ENCODE measurements at regions not wholly inside any gene's neighbourhood (a gene's known extent, or its start where the extent isn't known, plus 50 kb on each side); places are given as distances from the start of the nearest gene placed in this dataset.

GRCh38 chr2:195408811-195409210 is 248.2 kb upstream of the SLC39A10 start:
- no peak for DNase-seq (ENCODE audit: low spot score)

- no peak for DNase-seq (ENCODE audit: low spot score)
Observed at GRCh38 chr2:195408196-195408595, 248.8 kb upstream of the SLC39A10 start.

DNA sequence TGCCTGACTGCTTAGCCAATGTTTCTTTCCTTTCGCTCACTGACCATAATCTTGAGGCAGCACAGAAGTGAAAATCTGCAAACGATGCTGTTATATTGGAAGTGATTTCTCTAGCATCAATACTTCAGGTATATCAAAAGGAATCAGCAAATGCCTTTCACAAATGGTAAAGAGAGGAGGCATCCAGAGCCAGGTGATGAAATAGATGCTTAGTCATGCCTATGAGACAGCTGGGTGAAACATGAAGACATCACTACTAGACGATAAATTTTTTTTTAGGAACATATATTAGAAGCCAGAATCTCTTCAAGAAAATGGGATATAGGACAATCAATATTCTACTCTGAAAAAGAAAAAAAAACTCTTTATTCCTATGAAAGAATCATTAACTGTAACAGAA is 249.2 kb upstream of the SLC39A10 start:
- no peak for DNase-seq (ENCODE audit: low spot score)

GRCh38 chr2:195406886-195407603 is 250.0 kb upstream of the SLC39A10 start:
- DNase-seq (ENCODE audit: low spot score) = no peak

DNA sequence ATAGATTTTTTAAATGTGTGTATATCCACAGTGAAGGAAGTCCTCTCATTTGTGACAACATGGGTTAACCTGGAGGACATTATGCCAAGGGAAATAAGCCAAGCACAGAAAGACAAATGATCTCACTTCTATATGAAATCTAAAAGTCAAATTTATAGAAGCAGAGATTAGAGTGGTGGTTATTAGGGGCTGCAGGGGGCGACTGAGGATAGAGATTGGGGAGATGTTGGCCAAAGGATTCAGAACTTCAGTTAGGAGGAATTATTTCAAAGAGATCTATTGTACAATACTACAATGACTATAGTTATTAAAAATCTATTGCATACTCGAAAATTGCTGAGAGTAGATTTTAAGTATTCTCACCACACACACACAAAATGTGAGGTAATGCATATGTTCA is 252.4 kb upstream of the SLC39A10 start:
- no peak for DNase-seq (ENCODE audit: low spot score)

DNA sequence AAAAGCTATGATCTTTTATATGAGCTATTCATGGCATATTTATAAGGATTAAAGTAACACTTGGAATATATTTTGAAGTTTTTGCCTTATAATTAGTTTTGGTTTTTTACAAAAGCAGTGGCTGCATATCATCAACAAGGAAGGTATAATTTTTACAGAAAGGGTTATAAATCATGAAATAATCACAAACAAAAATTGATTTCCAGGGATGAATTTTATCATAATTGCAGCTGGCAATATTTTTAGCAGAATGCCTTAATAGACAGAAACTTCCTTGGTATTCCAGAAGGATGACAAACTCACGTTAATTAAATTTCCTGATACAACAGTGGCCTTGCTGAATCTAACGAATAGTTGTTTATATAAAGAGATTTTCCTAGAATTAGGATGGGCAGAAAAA is 260.5 kb upstream of the SLC39A10 start:
- no peak for DNase-seq (ENCODE audit: low spot score)

DNA sequence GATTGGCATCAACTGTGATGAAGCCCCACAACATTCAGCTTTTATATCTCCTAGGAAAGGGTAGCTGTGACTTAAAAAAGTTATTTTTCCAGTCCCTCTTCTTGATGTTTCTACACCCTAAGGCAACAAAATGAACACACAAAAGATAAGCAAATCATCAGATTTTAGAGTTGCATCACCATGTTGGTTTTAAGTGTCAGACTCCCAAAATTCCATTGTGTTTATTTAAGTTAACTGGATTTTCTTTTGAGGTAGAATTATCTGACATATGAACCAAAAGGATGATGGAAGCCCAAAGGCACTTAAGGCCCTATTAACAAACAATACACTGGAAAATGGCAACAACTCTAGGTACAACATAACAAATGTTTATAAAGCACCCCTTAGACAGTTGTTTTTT is 261.7 kb upstream of the SLC39A10 start:
- no peak for DNase-seq (ENCODE audit: low spot score)

DNA sequence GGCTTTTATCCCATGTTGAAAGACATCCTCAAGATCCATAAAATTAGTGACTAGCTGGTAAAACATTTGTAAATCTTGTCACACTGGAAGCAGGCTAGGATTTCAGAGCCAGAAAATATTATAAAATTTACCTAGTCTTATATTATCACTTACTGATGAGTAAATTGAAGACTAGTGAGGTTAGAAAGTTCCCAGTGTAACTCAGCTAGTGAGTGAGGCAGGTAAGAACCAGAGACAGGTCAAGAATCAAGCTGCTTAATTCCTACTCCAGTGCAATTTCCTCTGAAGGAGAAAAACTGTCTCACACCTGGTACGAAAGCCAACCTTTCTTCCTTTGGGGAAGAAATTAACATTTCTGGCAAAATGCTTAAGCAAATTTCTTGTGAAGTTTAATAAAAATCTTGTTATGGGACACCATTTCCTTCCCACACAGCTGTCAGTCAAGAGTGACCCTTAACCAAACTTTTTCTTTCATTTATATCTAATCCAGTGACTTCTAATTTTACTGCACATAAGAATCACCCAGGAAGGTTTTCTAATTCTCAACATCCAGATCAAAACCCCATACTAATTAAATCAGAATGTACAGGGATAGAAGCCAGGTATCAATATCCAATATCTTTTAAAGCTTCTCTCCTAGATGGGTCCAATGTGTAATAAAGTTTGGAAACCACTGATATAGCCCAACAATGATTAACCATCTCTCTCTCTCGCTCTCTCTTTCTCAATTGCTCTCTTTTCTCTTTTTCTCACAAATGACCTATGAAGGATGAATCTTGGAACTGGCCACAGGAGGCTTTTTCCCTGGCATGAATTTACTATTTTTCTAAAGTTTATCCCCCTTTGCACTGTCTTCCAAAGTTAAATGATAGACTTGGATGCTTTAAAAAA is 264.3 kb upstream of the SLC39A10 start:
- DNase-seq (ENCODE audit: low spot score) = no peak

GRCh38 chr2:195390686-195391321 is 266.2 kb upstream of the SLC39A10 start:
- DNase-seq (ENCODE audit: low spot score) = no peak

- DNase-seq (ENCODE audit: low spot score) = no peak
Observed at GRCh38 chr2:195388028-195388427, 269.0 kb upstream of the SLC39A10 start.

GRCh38 chr2:195382186-195382585 is 274.8 kb upstream of the SLC39A10 start:
- DNase-seq (ENCODE audit: low spot score) = no peak

DNA sequence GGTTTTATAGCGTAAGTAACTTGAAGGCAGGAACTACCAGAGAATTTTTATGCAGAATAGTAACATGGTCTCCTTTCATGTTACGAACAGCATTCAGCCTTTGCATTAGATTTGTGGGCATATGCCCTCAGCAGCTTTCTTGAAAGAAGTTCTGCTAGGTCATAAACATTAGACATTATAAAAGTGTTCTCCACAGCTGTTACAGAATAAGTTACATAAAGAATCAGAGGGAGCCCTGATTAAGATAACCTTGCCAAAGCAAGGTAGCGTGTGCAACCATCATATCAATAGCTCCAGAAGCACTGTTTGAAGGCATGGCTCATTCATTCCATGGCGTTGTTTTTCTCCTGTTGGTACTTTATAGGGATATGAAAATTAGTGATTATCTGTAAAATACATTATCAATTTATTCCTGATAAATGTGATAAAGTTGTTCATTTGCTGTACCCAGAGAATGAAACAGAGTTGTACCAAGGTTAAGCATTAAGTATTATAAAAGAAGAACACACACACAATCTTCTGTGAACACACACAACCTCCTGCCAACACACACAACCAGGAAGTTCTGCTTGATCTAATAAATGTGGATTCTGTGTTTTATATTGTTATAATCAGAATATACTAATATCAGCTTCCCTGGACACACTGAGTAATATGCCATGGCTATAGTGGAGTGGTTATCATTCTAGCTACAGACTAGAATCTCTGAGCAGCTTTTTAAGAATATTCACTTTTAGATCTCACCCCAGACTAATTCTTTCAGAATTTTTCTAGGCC is 286.7 kb upstream of the SLC39A10 start:
- no peak for DNase-seq (ENCODE audit: low spot score)

GRCh38 chr2:195369218-195369587 is 287.8 kb upstream of the SLC39A10 start:
- no peak for DNase-seq (ENCODE audit: low spot score)

- no peak for DNase-seq (ENCODE audit: low spot score)
Observed at GRCh38 chr2:195368249-195369217, 288.5 kb upstream of the SLC39A10 start.

- no peak for DNase-seq (ENCODE audit: low spot score)
Observed at GRCh38 chr2:195367809-195368208, 289.2 kb upstream of the SLC39A10 start.

GRCh38 chr2:195364015-195364965 is 292.7 kb upstream of the SLC39A10 start:
- DNase-seq (ENCODE audit: low spot score) = no peak

- no peak for DNase-seq (ENCODE audit: low spot score)
Observed at GRCh38 chr2:195363496-195363895, 293.5 kb upstream of the SLC39A10 start.

- no peak for DNase-seq (ENCODE audit: low spot score)
Observed at GRCh38 chr2:195360242-195360641, 296.8 kb upstream of the SLC39A10 start.

DNA sequence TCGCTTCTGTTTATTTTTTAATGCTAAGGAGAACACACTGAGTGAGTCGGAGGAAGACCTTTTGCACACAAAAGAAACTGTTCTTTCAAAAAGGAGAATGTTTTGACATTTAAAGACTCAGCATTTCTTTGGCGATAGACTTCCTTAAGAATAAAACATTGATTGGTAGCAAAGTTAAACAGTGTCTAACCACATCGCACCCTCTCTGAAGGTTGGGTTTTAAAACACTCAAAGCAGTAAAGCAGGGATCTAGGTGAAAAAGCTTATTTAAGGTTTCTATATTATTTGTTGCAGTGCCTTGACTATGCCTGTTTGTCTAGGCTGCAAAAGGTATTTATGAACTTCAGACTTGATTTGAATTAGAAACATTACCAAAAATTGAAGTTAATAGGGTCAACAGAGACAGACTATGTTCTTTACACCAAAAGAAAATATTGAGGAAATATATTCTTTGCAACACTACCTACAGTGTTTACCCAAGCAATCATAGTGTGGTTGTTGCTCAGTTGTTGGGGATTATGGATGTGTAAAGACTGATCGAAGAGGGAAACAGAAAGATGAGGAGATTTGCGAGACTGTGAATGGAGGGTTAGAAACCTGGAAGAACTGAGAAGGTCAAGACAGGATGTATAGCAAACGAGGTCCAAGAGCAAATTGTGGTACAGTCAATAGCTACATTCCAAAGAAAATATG is 297.8 kb upstream of the SLC39A10 start:
- DNase-seq (ENCODE audit: low spot score) = no peak

Measured in hematopoietic multipotent progenitor cell treated with erythropoietin and hydrocortisone succinate and interleukin-3 and kit ligand, for 15 days (in vitro differentiated cells).